Astrocyte of the cerebellum (primary cell): ENCODE measurements at regions not wholly inside any gene's neighbourhood (a gene's known extent, or its start where the extent isn't known, plus 50 kb on each side); places are given as distances from the start of the nearest gene placed in this dataset.

Experiments
- DNase-seq: peaks from one replicate; pipeline ENCODE4 v3.0.0-alpha.2; 2011; ENCODE audit warnings: low read depth
- H3K4me3 ChIP-seq: 2 replicates; pipeline ENCODE4 v1.5.1; 2011; ENCODE audit warnings: mild to moderate bottlenecking, low read depth, low read length, moderate library complexity
- in situ Hi-C: cut with HindIII; loops from 2 replicates; pipeline ENCODE4 v1.10.0; 2017; ENCODE audit warnings: low sequenced_read_pairs
- TF ChIP-seq, protein P1 (sequence below): IDR thresholded peaks from 2 replicates; pipeline ENCODE4 v1.5.1; 2012; ENCODE audit warnings: low read length, low read depth, moderate library complexity, mild to moderate bottlenecking; ENCODE audit errors: missing control alignments

DNA sequence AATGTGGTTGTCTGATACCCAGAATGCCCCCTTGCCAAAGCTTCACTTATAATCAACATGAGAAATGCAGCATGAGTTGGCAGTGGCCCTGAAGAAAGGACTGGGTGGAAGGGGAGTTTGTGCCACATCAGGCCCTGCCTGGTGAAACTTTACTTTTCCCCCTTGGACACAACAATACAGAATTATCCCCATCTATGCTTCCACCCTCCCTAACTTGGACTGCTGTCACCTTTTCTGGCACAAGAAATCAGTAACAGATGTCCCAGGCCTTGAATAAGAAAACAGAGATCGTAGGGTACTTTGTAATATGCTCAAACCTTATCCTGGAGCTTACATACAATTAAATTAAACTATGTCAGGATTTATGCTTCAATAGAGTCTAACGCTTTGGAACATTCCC lies 128.9 kb upstream of the SATB2 start:
- H3K4me3 ChIP-seq, result no peak overlapping the region
- in situ Hi-C loops, result no loop called here
- DNase-seq, result no peak
- TF ChIP-seq, protein P1, sequence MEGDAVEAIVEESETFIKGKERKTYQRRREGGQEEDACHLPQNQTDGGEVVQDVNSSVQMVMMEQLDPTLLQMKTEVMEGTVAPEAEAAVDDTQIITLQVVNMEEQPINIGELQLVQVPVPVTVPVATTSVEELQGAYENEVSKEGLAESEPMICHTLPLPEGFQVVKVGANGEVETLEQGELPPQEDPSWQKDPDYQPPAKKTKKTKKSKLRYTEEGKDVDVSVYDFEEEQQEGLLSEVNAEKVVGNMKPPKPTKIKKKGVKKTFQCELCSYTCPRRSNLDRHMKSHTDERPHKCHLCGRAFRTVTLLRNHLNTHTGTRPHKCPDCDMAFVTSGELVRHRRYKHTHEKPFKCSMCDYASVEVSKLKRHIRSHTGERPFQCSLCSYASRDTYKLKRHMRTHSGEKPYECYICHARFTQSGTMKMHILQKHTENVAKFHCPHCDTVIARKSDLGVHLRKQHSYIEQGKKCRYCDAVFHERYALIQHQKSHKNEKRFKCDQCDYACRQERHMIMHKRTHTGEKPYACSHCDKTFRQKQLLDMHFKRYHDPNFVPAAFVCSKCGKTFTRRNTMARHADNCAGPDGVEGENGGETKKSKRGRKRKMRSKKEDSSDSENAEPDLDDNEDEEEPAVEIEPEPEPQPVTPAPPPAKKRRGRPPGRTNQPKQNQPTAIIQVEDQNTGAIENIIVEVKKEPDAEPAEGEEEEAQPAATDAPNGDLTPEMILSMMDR, result no peak

GRCh38 chr2:199583676-199584075 lies 125.9 kb upstream of the SATB2 start:
- in situ Hi-C loops, result no loop called here
- TF ChIP-seq, protein P1, result no peak
- no peak for DNase-seq
- no peak overlapping the region for H3K4me3 ChIP-seq

- peak overlapping the region; percentile 19 for H3K4me3 ChIP-seq
- in situ Hi-C loops, result no loop called here
- TF ChIP-seq, protein P1, result no peak
- no peak for DNase-seq
Measured at GRCh38 chr2:199581935-199582360, 124.2 kb upstream of the SATB2 start.

DNA sequence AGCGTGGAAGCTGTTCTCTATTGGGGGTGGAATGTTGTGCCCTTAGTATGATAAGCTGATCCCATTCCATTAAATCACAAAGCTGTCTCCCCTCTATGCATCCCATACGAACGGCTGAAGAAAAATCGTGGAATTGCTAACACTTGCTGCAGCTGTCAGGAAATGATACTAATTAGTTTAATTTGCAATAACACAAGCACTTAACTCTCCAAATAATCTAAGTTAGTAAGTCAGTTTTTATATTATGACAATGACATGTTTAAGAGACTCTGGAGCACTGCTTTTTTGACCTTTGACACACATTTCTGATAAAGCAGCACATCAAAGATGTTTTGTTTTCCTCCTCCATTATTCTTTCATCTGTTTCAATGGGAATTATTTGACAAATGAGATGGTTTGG lies 123.7 kb upstream of the SATB2 start:
- in situ Hi-C loops, result no loop called here
- TF ChIP-seq, protein P1, result no peak
- peak overlapping the region; percentile 19 for H3K4me3 ChIP-seq
- no peak for DNase-seq

GRCh38 chr2:199575416-199575815 lies 117.7 kb upstream of the SATB2 start:
- in situ Hi-C loops, result no loop called here
- H3K4me3 ChIP-seq, result no peak overlapping the region
- TF ChIP-seq, protein P1, result no peak
- no peak for DNase-seq

- peak; percentile 55 for DNase-seq
- no peak overlapping the region for H3K4me3 ChIP-seq
- in situ Hi-C loops, result no loop called here
- TF ChIP-seq, protein P1, result no peak
Measured at GRCh38 chr2:199572571-199572970, 114.8 kb upstream of the SATB2 start.

GRCh38 chr2:199570934-199571333 lies 113.2 kb upstream of the SATB2 start:
- TF ChIP-seq, protein P1, result no peak
- in situ Hi-C loops, result no loop called here
- no peak overlapping the region for H3K4me3 ChIP-seq
- no peak for DNase-seq
